Thymus (tissue), 11 donors: ENCODE measurements at regions not wholly inside any gene's neighbourhood (a gene's known extent, or its start where the extent isn't known, plus 50 kb on each side); places are given as distances from the start of the nearest gene placed in this dataset.

Source experiments
- DNase-seq, 9 donors: peaks; one replicate each; pipeline ENCODE4 v3.0.0-alpha.2; 2013; ENCODE audit warnings: low spot score in 9 of 9, low read depth in 6 of 9, missing footprints in 1 of 9
- H3K27ac ChIP-seq, 2 donors: one replicate each; pipeline ENCODE4 v1.5.1; 2013; ENCODE audit warnings: control low read depth in 1 of 2, low read depth in 1 of 2, low read length in 1 of 2, mild to moderate bottlenecking in 1 of 2, moderate library complexity in 1 of 2
- H3K27me3 ChIP-seq, 2 donors: one replicate each; pipeline ENCODE4 v1.5.1; 2013; ENCODE audit warnings: low read length in 1 of 2; ENCODE audit not compliant: control insufficient read depth in 2 of 2, insufficient read depth in 1 of 2
- H3K36me3 ChIP-seq, 2 donors: one replicate each; pipeline ENCODE4 v1.5.1; 2013; ENCODE audit warnings: low read length in 1 of 2, mild to moderate bottlenecking in 1 of 2, moderate library complexity in 1 of 2; ENCODE audit not compliant: control insufficient read depth in 2 of 2, insufficient read depth in 2 of 2
- H3K4me1 ChIP-seq, 2 donors: one replicate each; pipeline ENCODE4 v1.5.1; 2013; ENCODE audit warnings: low read length in 2 of 2; ENCODE audit not compliant: control insufficient read depth in 2 of 2, insufficient read depth in 2 of 2
- H3K4me3 ChIP-seq, 2 donors: one replicate each; pipeline ENCODE4 v1.5.1; 2013; ENCODE audit warnings: low read length in 2 of 2, control low read depth in 1 of 2, mild to moderate bottlenecking in 1 of 2
- H3K9me3 ChIP-seq, 2 donors: one replicate each; pipeline ENCODE4 v1.5.1; 2013; ENCODE audit warnings: low read length in 1 of 2, mild to moderate bottlenecking in 1 of 2; ENCODE audit not compliant: control insufficient read depth in 2 of 2, insufficient read depth in 1 of 2
- WGBS: extraction: QIAGEN DNeasy Blood & Tissue Kit; methylation state at CpG from one replicate; pipeline ENCODE4 v1.1.7; 2013; 5-methylcytosine and 5-hydroxymethylcytosine counted together
- donor health status: healthy.

DNA sequence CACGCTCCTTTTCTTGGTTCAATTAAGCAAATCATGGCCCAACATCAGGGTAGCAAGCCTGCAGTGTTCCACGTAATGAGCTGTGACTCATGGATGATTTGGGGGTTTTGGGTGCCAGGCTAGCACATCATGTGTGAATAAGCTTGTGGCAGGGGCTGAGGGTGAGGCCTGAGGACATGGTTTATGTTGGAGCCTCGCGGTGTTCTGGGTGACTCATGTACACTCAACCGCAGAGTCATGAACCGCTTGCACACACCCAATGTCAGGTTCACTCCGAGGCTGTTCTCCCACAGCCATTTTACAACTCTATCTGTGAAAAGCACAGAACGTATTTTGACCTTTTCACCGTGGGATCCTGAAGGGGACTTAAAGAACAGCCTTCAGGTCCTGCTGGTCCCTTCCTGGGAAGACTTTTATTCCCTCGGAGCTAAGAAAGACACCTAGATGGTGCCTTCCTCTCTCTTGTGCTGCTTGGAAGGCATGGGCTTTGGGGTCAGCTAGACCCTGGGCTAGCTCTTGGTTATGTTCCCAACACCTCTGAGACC lies 139.9 kb upstream of the ZEB2 start:
- 97% methylated on average over 10 of the region's 10 CpGs for WGBS
- no peak overlapping the region for H3K4me3 ChIP-seq
- H3K9me3 ChIP-seq: no peaks in the 10 kb centered on the region
- no peaks in the 10 kb centered on the region for H3K36me3 ChIP-seq
- no peak overlapping the region for H3K27ac ChIP-seq
- no peaks in the 10 kb centered on the region for H3K27me3 ChIP-seq
- no peak for DNase-seq
- no peaks in the 10 kb centered on the region for H3K4me1 ChIP-seq

DNA sequence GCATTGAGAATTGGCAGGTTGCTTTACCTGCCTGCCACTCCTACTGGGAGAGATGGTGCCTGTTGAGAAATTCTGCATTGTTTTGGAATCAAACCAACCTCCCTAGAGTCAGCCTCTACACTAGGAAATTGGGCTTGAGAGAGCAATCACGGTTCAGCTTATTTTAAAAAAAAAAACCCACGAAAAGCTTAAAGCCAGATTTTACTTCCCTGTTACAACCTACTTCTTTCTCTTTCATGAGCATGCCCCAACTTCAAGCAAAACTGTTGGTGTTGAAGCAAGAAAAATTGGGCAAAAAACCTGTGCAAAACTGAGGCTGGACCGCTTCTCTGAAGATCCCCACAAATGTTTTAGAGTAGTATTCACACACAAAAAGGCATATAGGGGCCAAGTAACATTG lies 134.6 kb upstream of the ZEB2 start:
- Histone ChIP-seq H3K9me3 (no peaks in the 10 kb centered on the region), H3K27me3 (no peaks in the 10 kb centered on the region), H3K4me1 (no peaks in the 10 kb centered on the region), H3K27ac (no peak overlapping the region), H3K36me3 (no peaks in the 10 kb centered on the region), H3K4me3 (no peak overlapping the region)
- WGBS: 64% methylated on average over 3 of the region's 3 CpGs
- DNase-seq: no peak

DNA sequence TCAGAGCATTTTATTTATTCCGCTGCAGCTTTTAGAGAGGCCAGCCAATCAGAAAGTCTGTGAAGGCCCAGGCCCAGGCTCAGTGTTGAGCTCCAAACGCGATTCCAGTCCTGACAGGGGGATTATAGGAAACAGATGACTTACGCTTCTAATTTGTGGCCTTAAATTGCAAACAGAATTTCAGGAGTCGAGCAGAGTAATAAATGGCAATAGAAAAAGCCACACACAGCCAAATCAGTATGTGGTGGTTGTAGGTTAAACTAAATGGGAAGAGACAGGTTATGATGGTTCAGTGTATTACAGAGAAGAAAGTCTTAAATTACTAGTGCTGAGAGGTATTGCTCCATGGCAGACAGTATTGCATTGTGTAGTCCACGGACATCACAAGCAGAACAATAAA lies 131.0 kb upstream of the ZEB2 start:
- no peaks in the 10 kb centered on the region for H3K36me3 ChIP-seq
- no peak overlapping the region for H3K4me3 ChIP-seq
- no peaks in the 10 kb centered on the region for H3K4me1 ChIP-seq
- no peak for DNase-seq
- H3K9me3 ChIP-seq: no peaks in the 10 kb centered on the region
- 96% methylated on average over 6 of the region's 6 CpGs for WGBS
- no peaks in the 10 kb centered on the region for H3K27me3 ChIP-seq
- H3K27ac ChIP-seq: no peak overlapping the region

DNA sequence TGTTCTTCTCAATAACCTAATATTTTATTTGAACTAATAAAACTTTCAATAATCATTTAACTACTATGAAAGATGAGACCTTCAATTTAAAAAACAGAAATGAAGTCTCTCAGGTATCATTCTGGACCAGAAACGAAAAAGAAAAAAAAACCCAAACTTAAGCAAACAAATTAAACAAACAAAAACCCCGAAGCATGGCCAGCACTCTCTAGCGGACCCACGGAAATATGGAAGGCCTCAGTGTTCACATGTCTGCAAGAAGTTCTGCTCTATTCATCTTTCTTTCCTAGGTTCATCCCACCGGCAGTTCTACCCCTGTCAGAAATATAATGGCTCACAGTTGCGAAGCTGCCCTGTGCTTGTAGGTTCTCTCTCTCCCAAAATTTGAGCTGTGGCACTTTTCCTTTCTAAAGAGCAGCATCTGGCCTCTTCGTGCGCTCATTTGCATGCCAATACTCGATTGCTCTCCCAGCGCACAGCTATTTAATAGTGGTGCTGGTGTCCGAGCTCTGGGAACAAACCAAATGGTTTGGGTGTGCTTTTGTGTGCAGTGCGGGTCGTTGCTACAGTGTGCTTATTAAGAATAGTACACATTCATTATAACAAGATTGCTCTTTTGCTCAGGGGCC lies 129.0 kb upstream of the ZEB2 start:
- WGBS: 97% methylated on average over 13 of the region's 13 CpGs

DNA sequence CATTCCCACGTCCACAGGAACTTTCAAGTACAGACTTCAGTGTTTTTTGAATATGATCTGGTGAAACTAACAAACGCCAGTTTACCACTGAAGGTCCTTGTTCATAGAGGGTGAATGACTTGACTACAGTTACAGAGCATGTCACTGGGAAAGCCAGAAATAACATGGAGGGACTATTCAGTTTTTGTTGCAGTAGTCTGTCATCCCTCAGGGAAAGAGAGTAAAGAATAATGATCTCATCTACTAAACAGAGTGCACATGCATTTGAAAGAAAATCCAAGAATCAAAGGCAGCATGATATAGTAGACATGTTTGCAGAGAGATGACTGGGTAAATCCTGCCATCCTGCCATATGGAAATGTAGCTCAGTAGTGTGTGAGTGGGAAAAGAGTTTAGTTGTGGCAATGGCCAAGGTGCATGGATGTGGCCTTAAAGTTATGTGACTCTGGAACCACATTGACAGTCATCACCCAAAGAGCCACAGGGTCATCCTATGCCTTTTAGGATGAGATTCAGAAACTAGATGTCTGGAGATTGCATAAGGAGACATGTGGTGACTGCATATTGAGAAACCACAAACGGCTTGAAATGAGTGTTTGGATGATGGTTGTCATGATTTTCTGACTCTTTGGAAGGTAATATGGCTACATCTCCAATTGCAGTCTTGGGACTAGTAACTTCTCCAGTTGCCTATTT lies 125.3 kb upstream of the ZEB2 start:
- Histone ChIP-seq H3K27ac (no peak overlapping the region), H3K9me3 (no peaks in the 10 kb centered on the region), H3K27me3 (no peaks in the 10 kb centered on the region), H3K36me3 (no peaks in the 10 kb centered on the region), H3K4me3 (no peak overlapping the region), H3K4me1 (no peaks in the 10 kb centered on the region)
- 98% methylated on average over 3 of the region's 3 CpGs for WGBS
- no peak for DNase-seq

More for the DNA sequence above, 129.0 kb upstream of the ZEB2 start:
- H3K27me3 ChIP-seq: no peaks in the 10 kb centered on the region
- DNase-seq: no peak
- H3K27ac ChIP-seq: no peak overlapping the region
- no peaks in the 10 kb centered on the region for H3K9me3 ChIP-seq
- no peaks in the 10 kb centered on the region for H3K36me3 ChIP-seq
- H3K4me1 ChIP-seq: no peaks in the 10 kb centered on the region
- H3K4me3 ChIP-seq: no peak overlapping the region

DNA sequence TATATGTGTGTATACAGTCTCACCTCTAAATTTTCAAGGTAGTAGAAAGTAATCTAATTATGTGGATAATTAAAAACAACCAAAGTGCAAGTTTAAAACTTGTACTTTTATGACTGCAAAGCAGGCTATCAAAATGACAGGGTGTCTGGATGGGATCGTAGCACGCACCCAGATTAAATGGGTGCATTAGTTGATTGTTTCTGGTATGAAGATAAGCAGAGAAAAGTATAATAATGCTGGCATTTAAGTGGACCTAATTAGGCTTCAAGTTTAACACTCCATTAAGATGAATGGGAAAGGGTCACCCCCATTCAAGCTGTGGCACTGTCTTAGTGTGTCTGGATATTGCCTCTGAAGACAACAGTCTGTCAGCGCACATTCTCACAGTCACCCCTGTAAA lies 124.6 kb upstream of the ZEB2 start:
- WGBS: 97% methylated on average over 3 of the region's 3 CpGs
- Histone ChIP-seq H3K27me3 (no peaks in the 10 kb centered on the region), H3K4me1 (no peaks in the 10 kb centered on the region), H3K36me3 (no peaks in the 10 kb centered on the region), H3K27ac (no peak overlapping the region), H3K9me3 (no peaks in the 10 kb centered on the region), H3K4me3 (no peak overlapping the region)
- no peak for DNase-seq

DNA sequence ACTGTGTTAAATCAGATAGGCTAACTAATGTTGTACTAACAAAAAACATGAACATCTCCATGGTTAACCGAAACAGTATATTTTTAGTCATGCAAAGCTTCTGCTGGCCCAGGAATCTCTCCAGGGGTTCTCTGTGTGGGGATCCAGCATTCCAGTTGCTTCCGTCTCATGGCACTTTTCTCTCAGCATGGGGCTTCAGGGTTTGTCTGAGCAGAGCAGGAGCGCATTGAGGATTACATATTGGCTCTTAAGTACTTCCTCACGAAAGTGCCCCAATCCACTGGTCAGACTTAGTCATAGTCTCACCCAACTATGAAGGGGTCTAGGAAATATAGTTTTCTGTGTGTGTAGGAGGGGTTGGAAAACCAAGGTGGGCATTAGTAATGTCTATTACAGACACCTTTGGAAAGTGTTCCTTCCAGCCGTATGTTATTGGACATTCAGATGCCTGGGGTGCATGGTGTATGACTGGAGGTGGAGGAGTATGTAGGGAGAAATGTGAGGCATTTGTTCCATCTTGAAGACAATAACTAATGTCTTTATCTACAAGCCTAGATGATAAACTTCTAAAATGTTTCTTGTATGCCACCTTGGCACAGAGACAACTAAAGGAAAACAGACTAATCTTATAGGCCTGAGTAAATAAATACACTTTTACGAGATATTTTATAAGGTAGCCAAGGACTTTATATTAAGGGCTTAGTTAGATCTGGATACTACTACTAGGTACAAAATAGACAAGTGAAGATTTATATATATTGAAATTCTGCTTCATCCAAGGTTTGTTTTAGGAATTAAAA lies 123.8 kb upstream of the ZEB2 start:
- H3K27me3 ChIP-seq: no peaks in the 10 kb centered on the region
- H3K4me3 ChIP-seq: no peak overlapping the region
- no peak overlapping the region for H3K27ac ChIP-seq
- DNase-seq: no peak
- H3K36me3 ChIP-seq: no peaks in the 10 kb centered on the region
- no peaks in the 10 kb centered on the region for H3K9me3 ChIP-seq
- 98% methylated on average over 6 of the region's 6 CpGs for WGBS
- no peaks in the 10 kb centered on the region for H3K4me1 ChIP-seq

DNA sequence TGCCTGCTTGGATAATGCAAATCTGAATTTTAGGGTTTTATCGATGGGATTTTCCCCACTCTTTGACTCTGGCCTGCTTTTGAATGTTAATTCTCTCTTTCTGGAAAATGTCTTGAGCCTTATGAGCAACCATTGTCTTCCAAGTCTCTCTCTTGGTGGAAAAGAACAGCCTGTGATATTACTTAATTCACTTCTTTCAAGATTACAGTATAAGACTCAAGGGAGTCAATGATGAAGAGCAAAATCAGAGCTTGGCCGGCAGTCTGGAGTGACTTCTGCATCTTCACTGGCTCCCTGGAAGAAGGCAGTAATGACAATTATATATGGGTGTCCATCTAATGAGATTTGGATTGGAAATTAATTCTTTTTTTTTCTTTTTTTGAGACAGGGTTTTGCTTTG lies 122.9 kb upstream of the ZEB2 start:
- WGBS: 96% methylated on average over 2 of the region's 2 CpGs
- Histone ChIP-seq H3K9me3 (peaks cover 0 to 5% of the 10 kb centered on the region in 2 donors), H3K4me3 (no peak overlapping the region), H3K4me1 (no peaks in the 10 kb centered on the region), H3K27ac (no peak overlapping the region), H3K27me3 (no peaks in the 10 kb centered on the region), H3K36me3 (no peaks in the 10 kb centered on the region)
- no peak for DNase-seq

DNA sequence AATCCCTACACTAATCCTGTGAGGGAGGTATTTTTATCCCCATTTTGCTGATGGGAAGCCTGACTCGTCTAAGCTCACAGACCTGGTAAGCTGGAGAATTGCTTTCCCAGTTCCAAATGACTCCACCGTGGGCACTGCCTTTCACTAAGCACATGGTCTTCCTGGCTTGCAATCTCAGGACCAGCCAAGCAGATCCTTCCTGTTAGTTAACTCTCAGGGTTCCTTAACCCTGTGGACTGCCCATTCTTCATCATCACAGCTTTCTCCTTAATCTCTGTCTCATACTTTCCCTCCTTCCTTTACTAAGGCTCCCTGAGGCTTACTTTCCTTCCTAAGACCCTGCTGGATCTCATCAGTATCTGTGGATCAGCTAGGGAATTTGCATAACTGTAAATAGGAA lies 122.2 kb upstream of the ZEB2 start:
- DNase-seq: no peak
- Histone ChIP-seq H3K4me3 (no peak overlapping the region), H3K9me3 (peaks cover 0 to 5% of the 10 kb centered on the region in 2 donors), H3K4me1 (no peaks in the 10 kb centered on the region), H3K27me3 (no peaks in the 10 kb centered on the region), H3K27ac (no peak overlapping the region), H3K36me3 (no peaks in the 10 kb centered on the region)
- WGBS: 64% methylated on average over 2 of the region's 2 CpGs
